Body of pancreas (tissue), 4 donors: ENCODE measurements at regions not wholly inside any gene's neighbourhood (a gene's known extent, or its start where the extent isn't known, plus 50 kb on each side); places are given as distances from the start of the nearest gene placed in this dataset.
A peak's percentile ranks its signal among the peaks of the same experiment; 100 is the strongest.
"Not testable (repeated sequence)": the region's sequence is repeated elsewhere in the genome, so short reads cannot be mapped to it uniquely, and the experiment has no call there.

Experiments
- ATAC-seq: fragments of 150-250 bp; one replicate; pipeline ENCODE4 v1.9.1; 2016
- DNase-seq, 4 donors: peaks; one replicate each; pipeline ENCODE4 v3.0.0-alpha.2; 2019
- H3K27ac ChIP-seq, 4 donors: fragments of 200-600 bp; sonication (generic); 1 replicate in 3 of 4; 2 replicates in 1 of 4; pipeline versions ENCODE4 v1.5.1 to v1.6.1; 2016 to 2019; ENCODE audit warnings: mild to moderate bottlenecking in 1 of 4, mixed read lengths in 1 of 4, moderate library complexity in 1 of 4
- H3K27me3 ChIP-seq, 2 donors: fragments of 200-600 bp; sonication (generic); one replicate each; pipeline ENCODE4 v1.6.0; 2016; ENCODE audit warnings: mild to moderate bottlenecking in 1 of 2
- H3K36me3 ChIP-seq, 2 donors: fragments of 200-600 bp; sonication (generic); replicated peaks in 1 of 2; 2 replicates each; pipeline ENCODE4 v1.5.1; 2016; ENCODE audit warnings: low read depth in 2 of 2; ENCODE audit not compliant: insufficient read depth in 1 of 2
- H3K4me1 ChIP-seq: fragments of 200-600 bp; sonication (generic); one replicate; pipeline ENCODE4 v1.6.0; 2016
- H3K4me3 ChIP-seq, 2 donors: fragments of 200-600 bp; sonication (generic); 1 replicate in 1 of 2; 2 replicates in 1 of 2; pipeline ENCODE4 v1.5.1; 2016 to 2019
- H3K9me3 ChIP-seq, 3 donors: fragments of 200-600 bp; sonication (generic); 1 replicate in 2 of 3; 2 replicates in 1 of 3; pipeline ENCODE4 v1.5.1; 2016
- POLR2A ChIP-seq, 3 donors: fragments of 450-650 bp; IDR thresholded peaks; one replicate each; pipeline ENCODE4 v1.6.1; 2016; ENCODE audit warnings: antibody characterized with exemption in 3 of 3, mild to moderate bottlenecking in 2 of 3
- WGBS, 2 donors: methylation state at CpG; one replicate each; pipeline ENCODE4 v1.1.5; 2017; 5-methylcytosine and 5-hydroxymethylcytosine counted together
- intact Hi-C: fragments of 100-400 bp; cut with DNase I; formaldehyde crosslinking; loops from one replicate; pipeline ENCODE4 v1.15.1; 2023
- TF ChIP-seq, protein P1 (sequence below), 7 experiments: fragments of 450-650 bp in 4 of 7; fragments of 200-600 bp in 3 of 7; sonication (generic) in 3 of 7; IDR thresholded peaks; one replicate each; pipeline ENCODE4 v1.5.1; 2016 to 2019; ENCODE audit warnings: antibody characterized with exemption in 7 of 7

DNA sequence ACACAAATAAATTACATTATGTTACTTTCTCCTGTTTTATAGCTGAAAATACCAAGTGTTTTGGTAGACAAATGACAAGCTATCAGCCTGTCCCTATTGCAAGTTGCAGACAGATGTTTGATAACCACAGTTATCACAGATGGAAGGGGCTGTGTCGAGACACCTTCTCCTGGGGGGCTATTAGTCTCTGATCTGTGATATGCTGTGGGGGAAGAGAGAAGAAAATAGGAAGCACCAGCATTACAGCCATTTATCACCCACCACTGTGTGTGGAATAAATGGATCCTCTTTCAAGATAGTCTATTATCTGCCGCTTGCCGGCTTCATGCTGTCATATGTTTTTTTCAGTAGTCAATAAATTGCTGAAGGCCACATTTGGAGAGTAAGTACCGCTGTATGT is 597.2 kb upstream of the ADARB2 start:
- intact Hi-C loops: no loop called here
- Histone ChIP-seq H3K27ac (no peak overlapping the region), H3K36me3 (no peaks in the 10 kb centered on the region), H3K4me3 (no peak overlapping the region), H3K9me3 (no peaks in the 10 kb centered on the region), H3K4me1 (no peaks in the 10 kb centered on the region), H3K27me3 (no peaks in the 10 kb centered on the region)
- no peak for DNase-seq
- no peak for TF ChIP-seq POLR2A (IDR thresholded peaks at IDR 0.05)
- TF ChIP-seq, protein P1, sequence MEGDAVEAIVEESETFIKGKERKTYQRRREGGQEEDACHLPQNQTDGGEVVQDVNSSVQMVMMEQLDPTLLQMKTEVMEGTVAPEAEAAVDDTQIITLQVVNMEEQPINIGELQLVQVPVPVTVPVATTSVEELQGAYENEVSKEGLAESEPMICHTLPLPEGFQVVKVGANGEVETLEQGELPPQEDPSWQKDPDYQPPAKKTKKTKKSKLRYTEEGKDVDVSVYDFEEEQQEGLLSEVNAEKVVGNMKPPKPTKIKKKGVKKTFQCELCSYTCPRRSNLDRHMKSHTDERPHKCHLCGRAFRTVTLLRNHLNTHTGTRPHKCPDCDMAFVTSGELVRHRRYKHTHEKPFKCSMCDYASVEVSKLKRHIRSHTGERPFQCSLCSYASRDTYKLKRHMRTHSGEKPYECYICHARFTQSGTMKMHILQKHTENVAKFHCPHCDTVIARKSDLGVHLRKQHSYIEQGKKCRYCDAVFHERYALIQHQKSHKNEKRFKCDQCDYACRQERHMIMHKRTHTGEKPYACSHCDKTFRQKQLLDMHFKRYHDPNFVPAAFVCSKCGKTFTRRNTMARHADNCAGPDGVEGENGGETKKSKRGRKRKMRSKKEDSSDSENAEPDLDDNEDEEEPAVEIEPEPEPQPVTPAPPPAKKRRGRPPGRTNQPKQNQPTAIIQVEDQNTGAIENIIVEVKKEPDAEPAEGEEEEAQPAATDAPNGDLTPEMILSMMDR (IDR thresholded peaks at IDR 0.05): no peak
- 42 to 46% methylated on average over 4 of the region's 4 CpGs for WGBS, 2 donors
- ATAC-seq: no peak

- TF ChIP-seq, protein P1 (IDR thresholded peaks at IDR 0.05): no peak
- no peak for TF ChIP-seq POLR2A (IDR thresholded peaks at IDR 0.05)
- Histone ChIP-seq H3K4me3 (no peak overlapping the region), H3K36me3 (no peaks in the 10 kb centered on the region), H3K4me1 (no peaks in the 10 kb centered on the region), H3K27ac (no peak overlapping the region), H3K9me3 (no peaks in the 10 kb centered on the region), H3K27me3 (no peaks in the 10 kb centered on the region)
- no peak for DNase-seq
- 69 to 70% methylated on average over 13 of the region's 13 CpGs for WGBS, 2 donors
- ATAC-seq: no peak
- intact Hi-C loops: no loop called here
Measured at GRCh38 chr10:2329082-2329481, 591.8 kb upstream of the ADARB2 start.

GRCh38 chr10:2326411-2326810 is 589.1 kb upstream of the ADARB2 start:
- Histone ChIP-seq H3K9me3 (no peaks in the 10 kb centered on the region), H3K27ac (no peak overlapping the region), H3K27me3 (no peaks in the 10 kb centered on the region), H3K4me3 (no peak overlapping the region), H3K4me1 (no peaks in the 10 kb centered on the region), H3K36me3 (no peaks in the 10 kb centered on the region)
- intact Hi-C loops: no loop called here
- DNase-seq (no peak), ATAC-seq (no peak)
- 67 to 69% methylated on average over 6 of the region's 6 CpGs for WGBS, 2 donors
- TF ChIP-seq, protein P1 (IDR thresholded peaks at IDR 0.05): no peak
- no peak for TF ChIP-seq POLR2A (IDR thresholded peaks at IDR 0.05)

- H3K27me3 ChIP-seq, ATAC-seq, H3K4me1 ChIP-seq, H3K36me3 ChIP-seq, H3K9me3 ChIP-seq, intact Hi-C loops, H3K27ac ChIP-seq, H3K4me3 ChIP-seq: not testable (repeated sequence)
- DNase-seq: peak in 1 of 4 donors; percentile 11
- WGBS, 2 donors: 78 to 79% methylated on average over 8 to 14 of the region's 32 CpGs
Measured at GRCh38 chr10:2315045-2315485, 577.7 kb upstream of the ADARB2 start.

DNA sequence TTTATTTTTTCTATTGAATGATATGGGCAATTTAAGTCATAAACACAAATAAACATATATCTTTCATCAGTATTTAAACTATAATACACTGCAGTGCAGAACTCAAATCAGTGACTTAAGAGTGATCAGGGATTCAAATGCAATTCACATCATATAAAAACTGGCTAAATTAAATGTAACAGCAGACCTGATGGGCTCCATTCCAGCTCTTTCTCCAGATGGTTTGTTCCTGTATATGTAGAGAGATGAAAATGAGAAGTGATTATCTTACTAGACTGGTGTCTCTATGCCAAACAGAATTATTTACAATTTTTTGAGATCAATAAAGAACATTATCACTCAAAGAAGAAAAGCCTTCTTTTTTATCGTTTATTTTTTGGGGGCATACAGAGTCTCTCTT is 568.8 kb upstream of the ADARB2 start:
- no peak for TF ChIP-seq POLR2A (IDR thresholded peaks at IDR 0.05)
- TF ChIP-seq, protein P1 (IDR thresholded peaks at IDR 0.05): no peak
- intact Hi-C loops: no loop called here
- no peak for ATAC-seq
- WGBS, 2 donors: 57% methylated on average over 1 of the region's 1 CpG
- H3K4me1 ChIP-seq: no peaks in the 10 kb centered on the region
- no peaks in the 10 kb centered on the region for H3K36me3 ChIP-seq
- no peak for DNase-seq
- no peak overlapping the region for H3K27ac ChIP-seq
- no peaks in the 10 kb centered on the region for H3K27me3 ChIP-seq
- H3K4me3 ChIP-seq: no peak overlapping the region
- no peaks in the 10 kb centered on the region for H3K9me3 ChIP-seq
